Liver (tissue), 3 donors: ENCODE measurements at regions not wholly inside any gene's neighbourhood (a gene's known extent, or its start where the extent isn't known, plus 50 kb on each side); places are given as distances from the start of the nearest gene placed in this dataset.

Experiments
- CTCF ChIP-seq: fragments of 150-350 bp; IDR thresholded peaks from 2 replicates; pipeline ENCODE4 v1.5.1; 2017; ENCODE audit warnings: improper control_type of control experiment, low read depth, low read length; ENCODE audit not compliant: missing input control
- FOXA1 ChIP-seq: IDR thresholded peaks from 2 replicates; pipeline ENCODE4 v1.6.1; 2016; ENCODE audit warnings: antibody characterized with exemption
- GABPA ChIP-seq, 2 donors: IDR thresholded peaks in 1 of 2; conservative IDR thresholded peaks in 1 of 2; 2 replicates each; pipeline ENCODE4 v1.6.1; 2016; ENCODE audit warnings: antibody characterized with exemption in 2 of 2, mild to moderate bottlenecking in 1 of 2, moderate library complexity in 1 of 2
- HNF4G ChIP-seq: IDR thresholded peaks from 2 replicates; pipeline ENCODE4 v1.6.1; 2016; ENCODE audit warnings: antibody characterized with exemption
- JUND ChIP-seq, 2 donors: IDR thresholded peaks; 2 replicates each; pipeline ENCODE4 v1.6.1; 2016; ENCODE audit warnings: antibody characterized with exemption in 2 of 2
- MAX ChIP-seq: IDR thresholded peaks from 2 replicates; pipeline ENCODE4 v1.6.1; 2016; ENCODE audit warnings: antibody characterized with exemption
- RAD21 ChIP-seq, 2 donors: IDR thresholded peaks; 2 replicates each; pipeline ENCODE4 v1.6.1; 2016; ENCODE audit warnings: antibody characterized with exemption in 2 of 2, mild to moderate bottlenecking in 2 of 2
- SP1 ChIP-seq: IDR thresholded peaks from 2 replicates; pipeline ENCODE4 v1.6.1; 2018; ENCODE audit warnings: antibody characterized with exemption, mild to moderate bottlenecking
- TAF1 ChIP-seq: conservative IDR thresholded peaks from 2 replicates; pipeline ENCODE4 v1.6.1; 2016; ENCODE audit warnings: antibody characterized with exemption, mild to moderate bottlenecking
- YY1 ChIP-seq: IDR thresholded peaks from 2 replicates; pipeline ENCODE4 v1.6.1; 2016; ENCODE audit warnings: antibody characterized with exemption, mild to moderate bottlenecking
- TF ChIP-seq, protein P1 (sequence below): IDR thresholded peaks from 2 replicates; pipeline ENCODE4 v1.6.1; 2016; ENCODE audit warnings: antibody characterized with exemption, mild to moderate bottlenecking
- donor health status: healthy.
- donor health status: healthy.

DNA sequence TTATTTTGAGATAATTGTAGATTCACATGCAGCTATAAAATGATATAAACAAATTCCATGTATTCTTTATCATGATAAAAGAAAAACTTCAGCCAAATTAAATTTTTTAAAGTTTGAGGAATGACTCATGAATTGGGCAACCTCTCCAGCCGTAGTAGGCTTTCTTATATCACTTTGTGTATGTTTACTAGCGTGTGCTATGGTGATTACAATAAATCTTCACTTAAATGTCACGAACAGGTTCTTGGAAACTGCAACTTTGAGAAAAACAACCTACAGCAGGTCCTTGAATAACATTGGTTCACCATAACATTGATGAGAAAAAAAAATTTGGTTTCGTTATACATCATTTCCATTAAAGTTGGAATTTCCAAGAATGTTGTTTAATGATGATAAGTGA lies 730.9 kb upstream of the TYRP1 start:
- no peak for TF ChIP-seq FOXA1
- no peak for TF ChIP-seq CTCF
- no peak for TF ChIP-seq TAF1
- TF ChIP-seq RAD21 (IDR thresholded peaks at IDR 0.05) = no peak
- no peak for TF ChIP-seq HNF4G
- TF ChIP-seq MAX = no peak
- TF ChIP-seq YY1 = no peak
- TF ChIP-seq, protein P1, sequence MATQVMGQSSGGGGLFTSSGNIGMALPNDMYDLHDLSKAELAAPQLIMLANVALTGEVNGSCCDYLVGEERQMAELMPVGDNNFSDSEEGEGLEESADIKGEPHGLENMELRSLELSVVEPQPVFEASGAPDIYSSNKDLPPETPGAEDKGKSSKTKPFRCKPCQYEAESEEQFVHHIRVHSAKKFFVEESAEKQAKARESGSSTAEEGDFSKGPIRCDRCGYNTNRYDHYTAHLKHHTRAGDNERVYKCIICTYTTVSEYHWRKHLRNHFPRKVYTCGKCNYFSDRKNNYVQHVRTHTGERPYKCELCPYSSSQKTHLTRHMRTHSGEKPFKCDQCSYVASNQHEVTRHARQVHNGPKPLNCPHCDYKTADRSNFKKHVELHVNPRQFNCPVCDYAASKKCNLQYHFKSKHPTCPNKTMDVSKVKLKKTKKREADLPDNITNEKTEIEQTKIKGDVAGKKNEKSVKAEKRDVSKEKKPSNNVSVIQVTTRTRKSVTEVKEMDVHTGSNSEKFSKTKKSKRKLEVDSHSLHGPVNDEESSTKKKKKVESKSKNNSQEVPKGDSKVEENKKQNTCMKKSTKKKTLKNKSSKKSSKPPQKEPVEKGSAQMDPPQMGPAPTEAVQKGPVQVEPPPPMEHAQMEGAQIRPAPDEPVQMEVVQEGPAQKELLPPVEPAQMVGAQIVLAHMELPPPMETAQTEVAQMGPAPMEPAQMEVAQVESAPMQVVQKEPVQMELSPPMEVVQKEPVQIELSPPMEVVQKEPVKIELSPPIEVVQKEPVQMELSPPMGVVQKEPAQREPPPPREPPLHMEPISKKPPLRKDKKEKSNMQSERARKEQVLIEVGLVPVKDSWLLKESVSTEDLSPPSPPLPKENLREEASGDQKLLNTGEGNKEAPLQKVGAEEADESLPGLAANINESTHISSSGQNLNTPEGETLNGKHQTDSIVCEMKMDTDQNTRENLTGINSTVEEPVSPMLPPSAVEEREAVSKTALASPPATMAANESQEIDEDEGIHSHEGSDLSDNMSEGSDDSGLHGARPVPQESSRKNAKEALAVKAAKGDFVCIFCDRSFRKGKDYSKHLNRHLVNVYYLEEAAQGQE = no peak
- no peak for TF ChIP-seq GABPA (IDR thresholded peaks at IDR 0.05 in 1 of 2, conservative IDR thresholded peaks at IDR 0.05 in 1 of 2)
- TF ChIP-seq JUND (IDR thresholded peaks at IDR 0.05) = no peak
- no peak for TF ChIP-seq SP1
